IMR-90 (cell line): ENCODE measurements at regions not wholly inside any gene's neighbourhood (a gene's known extent, or its start where the extent isn't known, plus 50 kb on each side); places are given as distances from the start of the nearest gene placed in this dataset.

ENCODE experiments used
- ATAC-seq: fragments of 200-7000 bp; cut with Tn5 transposase; 2 replicates; pipeline ENCODE4 v1.9.1; 2020; ENCODE audit warnings: low read depth, mild to moderate bottlenecking, moderate library complexity
- BruUV-seq: library from RNA; stranded (reverse); fragments of 400-500 nt; replicated peaks from 2 replicates; lab custom pipeline; 2021; lab: Mats Ljungman, UMichigan
- CTCF ChIA-PET: fragments of 300-600 bp; formaldehyde crosslinking; extraction: SDS; loops from one replicate; lab custom pipeline; 2021; ENCODE audit warnings: antibody characterized with exemption; lab: Yijun Ruan, JAX
- POLR2A ChIA-PET: fragments of 300-600 bp; sonication (Branson Sonifier 250); formaldehyde crosslinking; loops from one replicate; lab custom pipeline; 2022; ENCODE audit warnings: antibody characterized with exemption; ENCODE audit not compliant: unreplicated experiment; lab: Charles Lee
- DNase-seq: peaks from one replicate; pipeline ENCODE4 v3.0.0; 2013
- H2AFZ ChIP-seq: replicated peaks from 2 replicates; pipeline ENCODE3; 2013; ENCODE audit warnings: low read length, mild to moderate bottlenecking; ENCODE audit not compliant: poor library complexity
- H2AK5ac ChIP-seq: 2 replicates; pipeline ENCODE4 v1.6.1; 2013; ENCODE audit warnings: low read depth, low read length, inconsistent platforms
- H2AK9ac ChIP-seq: replicated peaks from 2 replicates; pipeline ENCODE3; 2013; ENCODE audit warnings: mild to moderate bottlenecking, low read depth, low read length, moderate library complexity; ENCODE audit not compliant: poor library complexity
- H2BK120ac ChIP-seq: 2 replicates; pipeline ENCODE4 v1.6.1; 2013; ENCODE audit warnings: low read depth, low read length, inconsistent platforms
- H2BK15ac ChIP-seq: 3 replicates; pipeline ENCODE4 v1.6.1; 2013; ENCODE audit warnings: low read depth, low read length, inconsistent platforms
- H2BK20ac ChIP-seq: 2 replicates; pipeline ENCODE4 v1.6.1; 2013; ENCODE audit warnings: low read depth, mild to moderate bottlenecking, inconsistent platforms, low read length, moderate library complexity
- H2BK5ac ChIP-seq: 2 replicates; pipeline ENCODE4 v1.6.1; 2013; ENCODE audit warnings: mild to moderate bottlenecking, low read depth, low read length, inconsistent platforms; ENCODE audit not compliant: poor library complexity, severe bottlenecking
- H3K14ac ChIP-seq: replicated peaks from 2 replicates; pipeline ENCODE4 v1.6.1; 2013; ENCODE audit warnings: low read depth, low read length, inconsistent platforms
- H3K18ac ChIP-seq: 2 replicates; pipeline ENCODE4 v1.6.1; 2013; ENCODE audit warnings: low read depth, low read length, control low read depth
- H3K23ac ChIP-seq: 2 replicates; pipeline ENCODE4 v1.6.1; 2013; ENCODE audit warnings: low read depth, low read length, inconsistent platforms
- H3K27ac ChIP-seq: 2 replicates; pipeline ENCODE4 v1.5.1; 2013; ENCODE audit warnings: mild to moderate bottlenecking, control low read depth, low read length; ENCODE audit not compliant: insufficient read depth
- H3K27me3 ChIP-seq: 2 replicates; pipeline ENCODE4 v1.6.1; 2013; ENCODE audit warnings: low read length; ENCODE audit not compliant: control insufficient read depth, insufficient read depth
- H3K36me3 ChIP-seq: 2 replicates; pipeline ENCODE4 v1.6.1; 2013; ENCODE audit warnings: low read length, mixed read lengths; ENCODE audit not compliant: control insufficient read depth, insufficient read depth
- H3K4ac ChIP-seq: 2 replicates; pipeline ENCODE4 v1.6.1; 2013; ENCODE audit warnings: low read depth, low read length, inconsistent platforms
- H3K4me1 ChIP-seq: 2 replicates; pipeline ENCODE4 v1.6.1; 2013; ENCODE audit warnings: low read length, mixed read lengths; ENCODE audit not compliant: control insufficient read depth, insufficient read depth
- H3K4me2 ChIP-seq: 2 replicates; pipeline ENCODE4 v1.6.1; 2013; ENCODE audit warnings: low read depth, mild to moderate bottlenecking, control low read depth, low read length, moderate library complexity
- H3K4me3 ChIP-seq: 2 replicates; pipeline ENCODE4 v1.5.1; 2013; ENCODE audit warnings: low read depth, mild to moderate bottlenecking, control low read depth, low read length, moderate library complexity; ENCODE audit not compliant: insufficient read depth
- H3K56ac ChIP-seq: 2 replicates; pipeline ENCODE4 v1.6.1; 2013; ENCODE audit warnings: low read length, inconsistent platforms; ENCODE audit not compliant: insufficient read depth; ENCODE audit errors: extremely low read depth
- H3K79me1 ChIP-seq, 2 experiments: 2 replicates each; pipeline ENCODE4 v1.6.1; 2013; ENCODE audit warnings: low read length in 2 of 2, inconsistent platforms in 1 of 2, low read depth in 1 of 2
- H3K9ac ChIP-seq: 2 replicates; pipeline ENCODE4 v1.6.1; 2013; ENCODE audit warnings: low read depth, low read length, control low read depth
- H3K9me1 ChIP-seq: 2 replicates; pipeline ENCODE4 v1.6.1; 2013; ENCODE audit warnings: low read length, inconsistent platforms; ENCODE audit not compliant: insufficient read depth
- H3K9me3 ChIP-seq: 2 replicates; pipeline ENCODE4 v1.6.1; 2013; ENCODE audit warnings: low read length; ENCODE audit not compliant: control insufficient read depth, insufficient read depth
- H4K20me1 ChIP-seq: 2 replicates; pipeline ENCODE4 v1.6.1; 2013; ENCODE audit warnings: low read length, inconsistent platforms; ENCODE audit not compliant: insufficient read depth
- H4K5ac ChIP-seq: 2 replicates; pipeline ENCODE4 v1.6.1; 2013; ENCODE audit warnings: mild to moderate bottlenecking, low read depth, low read length, control low read depth
- H4K8ac ChIP-seq, 2 experiments: 2 replicates each; pipeline ENCODE4 v1.6.1; 2013; ENCODE audit warnings: low read depth in 2 of 2, low read length in 2 of 2, control low read depth in 1 of 2, inconsistent platforms in 1 of 2
- H4K91ac ChIP-seq: 2 replicates; pipeline ENCODE4 v1.6.1; 2013; ENCODE audit warnings: low read depth, low read length, inconsistent platforms; ENCODE audit not compliant: insufficient read depth
- BHLHE40 ChIP-seq: fragments of 150-350 bp; IDR thresholded peaks from 2 replicates; pipeline ENCODE4 v1.6.1; 2016; ENCODE audit warnings: mild to moderate bottlenecking, low read depth, low read length
- CEBPB ChIP-seq: IDR thresholded peaks from 2 replicates; pipeline ENCODE4 v1.6.1; 2012; ENCODE audit warnings: low read depth, low read length, improper control_type of control experiment
- FOS ChIP-seq: fragments of 150-350 bp; IDR thresholded peaks from 2 replicates; pipeline ENCODE4 v1.6.1; 2016; ENCODE audit warnings: low read depth, low read length
- MAZ ChIP-seq: IDR thresholded peaks from 2 replicates; pipeline ENCODE4 v1.6.1; 2012; ENCODE audit warnings: low read depth, mild to moderate bottlenecking, low read length, improper control_type of control experiment, moderate library complexity, borderline replicate concordance
- MXI1 ChIP-seq: IDR thresholded peaks from 2 replicates; pipeline ENCODE4 v1.6.1; 2012; ENCODE audit warnings: low read depth, mild to moderate bottlenecking, low read length, moderate library complexity, borderline replicate concordance
- POLR2A ChIP-seq: IDR thresholded peaks from 2 replicates; pipeline ENCODE4 v1.6.1; 2012; ENCODE audit warnings: mild to moderate bottlenecking, low read depth, low read length
- RCOR1 ChIP-seq: IDR thresholded peaks from 2 replicates; pipeline ENCODE4 v1.6.1; 2012; ENCODE audit warnings: mild to moderate bottlenecking, low read length, improper control_type of control experiment; ENCODE audit not compliant: insufficient replicate concordance
- RFX5 ChIP-seq: IDR thresholded peaks from 2 replicates; pipeline ENCODE4 v1.8.0; 2012; ENCODE audit warnings: low read depth, mild to moderate bottlenecking, low read length, moderate library complexity
- SMC3 ChIP-seq: fragments of 150-350 bp; IDR thresholded peaks from 2 replicates; pipeline ENCODE4 v1.6.1; 2016; ENCODE audit warnings: low read depth, mild to moderate bottlenecking, antibody characterized with exemption, low read length, moderate library complexity
- WGBS, 2 experiments: methylation state at CpG; one replicate each; pipeline versions ENCODE4 v1.1.5 to v1.1.7; 2013; ENCODE audit warnings: missing lambda C conversion rate in 2 of 2; ENCODE audit not compliant: insufficient read length in 1 of 2; ENCODE audit errors: extremely low coverage in 2 of 2; 5-methylcytosine and 5-hydroxymethylcytosine counted together
- dilution Hi-C: fragments of 300-500 bp; cut with HindIII; formaldehyde crosslinking; loops from one replicate; pipeline ENCODE4 v1.14.3; 2018; ENCODE audit warnings: low sequenced_read_pairs; ENCODE audit not compliant: unreplicated experiment
- in situ Hi-C: fragments of 300-500 bp; cut with MboI; formaldehyde crosslinking; loops from 3 replicates; pipeline ENCODE4 v1.14.3; 2019; ENCODE audit warnings: low sequenced_read_pairs, inconsistent platforms, mixed read lengths
- intact Hi-C: fragments of 100-400 bp; cut with micrococcal nuclease; formaldehyde crosslinking; loops from 2 replicates; pipeline ENCODE4 v1.10.0; 2022
- TF ChIP-seq, protein P1 (sequence below): fragments of 150-350 bp; IDR thresholded peaks from 2 replicates; pipeline ENCODE4 v1.6.1; 2016; ENCODE audit warnings: low read depth, mild to moderate bottlenecking, low read length, moderate library complexity, borderline replicate concordance
- TF ChIP-seq, protein P2 (sequence below): fragments of 150-350 bp; IDR thresholded peaks from 2 replicates; pipeline ENCODE4 v1.6.1; 2017; ENCODE audit warnings: mild to moderate bottlenecking, antibody characterized with exemption, low read length, low read depth
- TF ChIP-seq, protein P3 (sequence below): conservative IDR thresholded peaks from 2 replicates; pipeline ENCODE4 v1.5.1; 2012; ENCODE audit warnings: mild to moderate bottlenecking, low read depth, low read length, improper control_type of control experiment

DNA sequence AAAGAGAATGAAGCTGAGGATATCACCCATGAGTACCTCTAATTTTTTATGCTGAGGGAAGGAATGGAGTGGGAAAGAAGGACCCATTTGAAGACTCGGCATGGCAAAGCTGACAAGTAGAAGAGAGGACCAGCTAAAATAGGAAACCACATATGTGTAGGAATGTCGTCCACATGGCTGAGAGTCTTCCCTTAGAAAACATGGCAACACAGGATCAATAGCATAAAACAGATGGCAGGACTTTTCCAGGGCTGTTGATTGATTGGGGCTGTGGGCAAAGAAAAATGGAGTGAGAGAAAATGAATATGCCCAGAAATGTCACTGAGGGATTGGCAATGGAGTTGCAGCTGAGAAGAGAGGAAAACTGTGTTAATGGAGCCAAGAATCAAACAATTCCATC is 76.2 kb upstream of the PRICKLE2 start:
- dilution Hi-C loops (no loop called here), in situ Hi-C loops (no loop called here), intact Hi-C loops (no loop called here)
- Histone ChIP-seq H4K5ac (peak overlapping the region; percentile 68; the same call in 1 of the 2 replicates), H4K91ac (no peak overlapping the region), H3K4me2 (no peak overlapping the region), H2BK5ac (no peak overlapping the region), H2AK5ac (peak overlapping the region; percentile 25; the same call in 1 of the 2 replicates), H3K23ac (no peak overlapping the region), H3K4me3 (no peak overlapping the region), H2BK120ac (no peak overlapping the region), H2BK15ac (no peak overlapping the region), H2BK20ac (no peak overlapping the region), H3K36me3 (no peaks in the 10 kb centered on the region), H3K9me3 (peaks cover 4% of the 10 kb centered on the region), H3K27me3 (no peaks in the 10 kb centered on the region), H3K18ac (no peak overlapping the region), H3K9me1 (0 out of 2 replicates have a peak, but pooled peaks cover 4% of the 10 kb centered on the region), H3K27ac (no peak overlapping the region), H3K56ac (no peak overlapping the region), H3K4me1 (no peaks in the 10 kb centered on the region; the same call in 1 of the 2 replicates), H4K8ac (no peak overlapping the region), H3K4ac (no peak overlapping the region), H4K20me1 (no peaks in the 10 kb centered on the region), H3K79me1 (no peaks in the 10 kb centered on the region), H2AK9ac (no peak overlapping the region), H3K14ac (peak overlapping the region; percentile 0; the same call in 1 of the 2 replicates), H2AFZ (no peak overlapping the region), H3K9ac (no peak overlapping the region)
- ATAC-seq (no peak), DNase-seq (no peak)
- ChIA-PET POLR2A (interaction anchor here (0.6 kb wide), 1 partner anchor 160 kb away, joined by 3 read pairs; no protein-coding TSS in a partner anchor), CTCF (interaction anchor here (1.2 kb wide), 1 partner anchor 60 kb away, joined by 3 read pairs; no protein-coding TSS in a partner anchor)
- WGBS, 2 experiments = 100% methylated on average over 1 of the region's 2 CpGs; no CpG with 5 or more reads in 1 of the 2 experiments
- TF ChIP-seq RCOR1 (no peak), RFX5 (no peak), MXI1 (no peak), MAZ (no peak), SMC3 (no peak), CEBPB (no peak), BHLHE40 (no peak), POLR2A (no peak), FOS (no peak)
- TF ChIP-seq, protein P1, sequence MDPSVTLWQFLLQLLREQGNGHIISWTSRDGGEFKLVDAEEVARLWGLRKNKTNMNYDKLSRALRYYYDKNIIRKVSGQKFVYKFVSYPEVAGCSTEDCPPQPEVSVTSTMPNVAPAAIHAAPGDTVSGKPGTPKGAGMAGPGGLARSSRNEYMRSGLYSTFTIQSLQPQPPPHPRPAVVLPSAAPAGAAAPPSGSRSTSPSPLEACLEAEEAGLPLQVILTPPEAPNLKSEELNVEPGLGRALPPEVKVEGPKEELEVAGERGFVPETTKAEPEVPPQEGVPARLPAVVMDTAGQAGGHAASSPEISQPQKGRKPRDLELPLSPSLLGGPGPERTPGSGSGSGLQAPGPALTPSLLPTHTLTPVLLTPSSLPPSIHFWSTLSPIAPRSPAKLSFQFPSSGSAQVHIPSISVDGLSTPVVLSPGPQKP = no peak
- TF ChIP-seq, protein P2, sequence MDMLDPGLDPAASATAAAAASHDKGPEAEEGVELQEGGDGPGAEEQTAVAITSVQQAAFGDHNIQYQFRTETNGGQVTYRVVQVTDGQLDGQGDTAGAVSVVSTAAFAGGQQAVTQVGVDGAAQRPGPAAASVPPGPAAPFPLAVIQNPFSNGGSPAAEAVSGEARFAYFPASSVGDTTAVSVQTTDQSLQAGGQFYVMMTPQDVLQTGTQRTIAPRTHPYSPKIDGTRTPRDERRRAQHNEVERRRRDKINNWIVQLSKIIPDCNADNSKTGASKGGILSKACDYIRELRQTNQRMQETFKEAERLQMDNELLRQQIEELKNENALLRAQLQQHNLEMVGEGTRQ = no peak
- TF ChIP-seq, protein P3, sequence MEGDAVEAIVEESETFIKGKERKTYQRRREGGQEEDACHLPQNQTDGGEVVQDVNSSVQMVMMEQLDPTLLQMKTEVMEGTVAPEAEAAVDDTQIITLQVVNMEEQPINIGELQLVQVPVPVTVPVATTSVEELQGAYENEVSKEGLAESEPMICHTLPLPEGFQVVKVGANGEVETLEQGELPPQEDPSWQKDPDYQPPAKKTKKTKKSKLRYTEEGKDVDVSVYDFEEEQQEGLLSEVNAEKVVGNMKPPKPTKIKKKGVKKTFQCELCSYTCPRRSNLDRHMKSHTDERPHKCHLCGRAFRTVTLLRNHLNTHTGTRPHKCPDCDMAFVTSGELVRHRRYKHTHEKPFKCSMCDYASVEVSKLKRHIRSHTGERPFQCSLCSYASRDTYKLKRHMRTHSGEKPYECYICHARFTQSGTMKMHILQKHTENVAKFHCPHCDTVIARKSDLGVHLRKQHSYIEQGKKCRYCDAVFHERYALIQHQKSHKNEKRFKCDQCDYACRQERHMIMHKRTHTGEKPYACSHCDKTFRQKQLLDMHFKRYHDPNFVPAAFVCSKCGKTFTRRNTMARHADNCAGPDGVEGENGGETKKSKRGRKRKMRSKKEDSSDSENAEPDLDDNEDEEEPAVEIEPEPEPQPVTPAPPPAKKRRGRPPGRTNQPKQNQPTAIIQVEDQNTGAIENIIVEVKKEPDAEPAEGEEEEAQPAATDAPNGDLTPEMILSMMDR = no peak
- BruUV-seq = no TSS peak
